H1 (cell line): ENCODE measurements at regions not wholly inside any gene's neighbourhood (a gene's known extent, or its start where the extent isn't known, plus 50 kb on each side); places are given as distances from the start of the nearest gene placed in this dataset.

Experiments used
- CHD1 ChIP-seq: IDR thresholded peaks from 2 replicates; pipeline ENCODE4 v1.6.1; 2012; ENCODE audit warnings: low read depth, low read length, improper control_type of control experiment
- CHD7 ChIP-seq: fragments of 300-600 bp; sonication (generic); IDR thresholded peaks from 2 replicates; pipeline ENCODE4 v1.7.1; 2012; ENCODE audit warnings: low read length, moderate library complexity, mild to moderate bottlenecking, inconsistent platforms; ENCODE audit not compliant: insufficient replicate concordance
- EGR1 ChIP-seq: IDR thresholded peaks from 2 replicates; pipeline ENCODE4 v1.6.1; 2011; ENCODE audit warnings: low read depth, low read length, borderline replicate concordance
- GTF2F1 ChIP-seq: IDR thresholded peaks from 2 replicates; pipeline ENCODE4 v1.6.1; 2012; ENCODE audit warnings: low read depth, low read length, improper control_type of control experiment, borderline replicate concordance
- HDAC6 ChIP-seq: IDR thresholded peaks from one replicate; pipeline ENCODE4 v1.7.1; 2012; ENCODE audit warnings: low read depth, mild to moderate bottlenecking, inconsistent platforms, low read length, moderate library complexity
- RBBP5 ChIP-seq: IDR thresholded peaks from 2 replicates; pipeline ENCODE4 v1.7.1; 2012; ENCODE audit warnings: low read depth, mild to moderate bottlenecking, inconsistent platforms, low read length, moderate library complexity, borderline replicate concordance
- TAF7 ChIP-seq: optimal IDR thresholded peaks from 2 replicates; pipeline ENCODE3; 2011; ENCODE audit warnings: low read depth, mild to moderate bottlenecking, inconsistent platforms, low read length, moderate library complexity, borderline replicate concordance

- TF ChIP-seq EGR1 (no peak), TAF7 (no peak), GTF2F1 (no peak), CHD7 (no peak), CHD1 (no peak), RBBP5 (no peak), HDAC6 (no peak)
Observed at GRCh38 chr1:4119516-4120220, 219.6 kb upstream of the C1orf174 start (continued).
